UCSD-AML1 (cell line): ENCODE measurements at regions not wholly inside any gene's neighbourhood (a gene's known extent, or its start where the extent isn't known, plus 50 kb on each side); places are given as distances from the start of the nearest gene placed in this dataset.
"Not testable (repeated sequence)": the region's sequence is repeated elsewhere in the genome, so short reads cannot be mapped to it uniquely, and the experiment has no call there.

Source experiments
- DNase-seq: peaks from one replicate; lab custom pipeline; 2025; ENCODE audit not compliant: unreplicated experiment; lab: John Stamatoyannopoulos, UW

DNA sequence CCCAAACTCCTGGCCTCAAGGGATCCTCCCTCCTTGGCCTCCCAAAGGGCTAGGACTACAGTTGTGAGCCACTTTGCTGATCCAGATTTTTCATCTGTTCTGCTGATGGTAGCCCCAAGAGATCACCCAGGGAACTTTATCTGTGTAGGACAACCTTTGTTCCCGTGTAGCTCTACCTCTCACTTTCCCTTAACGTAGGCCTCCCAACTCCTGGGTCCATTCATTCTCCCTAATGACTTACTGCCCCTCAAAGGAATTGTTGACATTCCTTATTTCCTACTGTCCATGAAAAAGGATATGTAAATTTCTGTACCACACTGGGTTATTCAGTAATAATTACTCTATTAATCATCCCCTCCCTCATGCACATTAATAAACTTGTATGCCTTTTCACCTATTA is 51.0 kb upstream of the PHF24 start:
- no peak for DNase-seq

DNA sequence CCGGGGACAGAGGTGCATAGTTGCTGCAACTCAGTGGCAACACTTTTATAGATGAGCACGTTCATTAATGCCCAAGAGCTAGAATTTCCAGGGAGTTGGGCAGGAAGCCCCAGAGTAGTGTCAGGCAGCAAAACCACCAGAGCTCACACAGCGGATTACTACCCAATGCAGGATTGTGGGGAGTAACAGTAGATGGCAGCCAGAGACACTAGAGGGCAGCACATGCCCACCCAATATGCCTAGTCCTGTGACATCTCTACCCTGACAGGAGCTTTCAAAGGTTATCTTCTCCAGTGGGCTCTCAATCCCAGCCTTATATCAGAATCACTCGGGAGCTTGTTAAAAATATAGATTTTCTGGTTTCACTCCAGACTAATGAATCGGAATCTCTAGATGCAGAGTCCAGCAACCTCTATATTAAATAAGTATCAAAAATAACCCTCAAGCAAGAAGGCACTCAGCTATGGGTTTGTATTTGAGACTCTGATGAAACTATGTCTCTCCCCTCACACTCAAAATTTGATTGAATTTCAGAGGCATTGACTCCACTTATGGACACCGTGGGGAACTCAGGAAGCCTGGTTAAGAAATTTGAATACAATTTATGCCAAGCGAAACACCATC is 58.4 kb upstream of the PHF24 start:
- peak; percentile 70 for DNase-seq

DNA sequence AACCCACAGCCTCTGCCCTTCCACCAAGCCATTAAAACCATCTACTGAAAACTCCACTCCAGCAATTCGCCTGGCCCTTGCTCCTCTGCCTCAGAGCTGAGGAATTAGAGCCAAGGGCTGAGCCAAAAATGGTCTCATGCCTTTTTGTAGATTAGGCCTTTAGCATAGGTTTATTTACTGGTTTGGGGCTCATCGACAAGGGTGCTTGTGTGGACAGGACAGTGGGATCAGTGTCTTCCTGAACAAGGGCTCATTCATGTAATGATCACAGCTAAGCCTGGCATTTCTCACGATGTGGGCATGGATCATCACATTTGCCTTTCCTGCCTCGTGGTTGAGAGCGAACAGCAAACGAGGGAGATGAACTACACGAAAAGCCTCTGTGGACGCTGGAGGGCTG is 59.2 kb upstream of the PHF24 start:
- no peak for DNase-seq

DNA sequence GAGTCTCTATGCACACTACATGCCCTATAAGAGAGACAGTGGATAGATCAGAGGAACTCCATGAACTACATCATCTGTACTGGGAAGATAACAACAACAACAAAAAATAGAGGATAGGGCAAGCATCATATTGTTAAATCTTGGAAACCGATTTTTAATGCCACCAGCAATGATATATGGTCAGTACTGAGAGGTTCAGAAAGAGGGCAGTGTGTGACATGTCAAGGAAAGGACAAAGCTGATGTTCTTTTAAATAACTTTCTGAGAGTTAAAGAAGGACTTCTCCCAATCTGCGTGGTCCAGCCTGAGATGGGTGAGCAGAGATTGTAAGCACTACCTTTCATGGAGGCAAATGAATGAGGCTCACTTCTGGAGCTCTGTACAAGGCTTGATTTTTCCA is 62.0 kb upstream of the PHF24 start:
- DNase-seq, result no peak

DNA sequence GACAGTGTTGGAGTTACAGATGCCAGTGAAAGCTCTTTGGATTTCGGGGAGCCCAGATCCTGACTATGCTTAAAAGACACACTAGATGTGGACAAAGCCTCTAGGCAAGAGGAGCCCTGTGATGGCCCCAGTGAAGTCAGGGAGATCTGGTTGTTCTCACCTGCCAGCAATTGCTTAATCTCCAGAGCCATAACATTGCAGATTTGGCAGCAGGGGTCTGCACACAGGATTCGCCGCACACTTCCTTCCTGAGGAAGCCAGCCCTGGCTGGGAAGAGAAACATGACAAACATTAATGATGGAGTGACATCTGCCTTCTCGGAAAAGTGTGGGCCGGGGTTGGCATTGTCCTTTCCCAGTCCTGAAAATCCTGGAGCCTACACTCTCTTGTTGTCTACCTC is 65.2 kb upstream of the PHF24 start:
- no peak for DNase-seq

DNA sequence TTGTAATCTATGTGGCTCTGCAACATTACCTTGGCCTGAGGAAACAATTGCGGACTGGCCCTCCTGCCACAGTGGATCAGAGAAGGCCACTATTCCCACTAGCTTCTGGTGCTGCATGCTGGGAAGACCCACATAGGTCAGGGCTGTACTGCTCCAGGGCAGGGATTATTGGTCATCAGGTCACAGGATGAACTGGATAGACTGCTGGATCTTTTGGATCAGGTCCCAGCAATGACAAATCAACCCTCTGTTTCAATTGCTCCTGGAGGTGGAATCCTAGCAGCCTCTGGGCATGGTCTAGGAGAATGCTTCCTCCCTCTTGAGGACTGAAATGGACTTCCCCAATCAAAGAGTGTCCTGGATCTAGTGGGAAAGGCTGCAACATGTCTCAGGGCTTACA is 66.7 kb upstream of the PHF24 start:
- no peak for DNase-seq

DNA sequence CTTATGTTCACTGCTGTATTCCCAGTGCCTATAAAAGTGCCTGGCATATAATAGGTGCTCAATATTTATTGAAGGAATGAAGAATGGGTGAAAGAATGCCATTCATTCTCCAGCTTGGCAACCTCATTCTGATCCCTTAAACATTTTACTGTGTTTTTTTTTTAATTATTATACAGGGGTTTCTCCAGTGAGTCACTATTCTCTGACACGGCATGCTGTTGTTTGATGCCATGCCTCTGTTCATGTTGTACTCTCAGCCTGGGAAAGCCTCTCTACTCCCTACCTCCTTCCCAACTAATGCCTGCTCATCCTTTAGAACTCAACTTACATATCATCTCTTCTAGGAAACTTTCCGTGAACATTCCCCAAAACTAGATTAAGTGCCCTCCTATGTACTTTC is 70.2 kb upstream of the PHF24 start:
- no peak for DNase-seq

DNA sequence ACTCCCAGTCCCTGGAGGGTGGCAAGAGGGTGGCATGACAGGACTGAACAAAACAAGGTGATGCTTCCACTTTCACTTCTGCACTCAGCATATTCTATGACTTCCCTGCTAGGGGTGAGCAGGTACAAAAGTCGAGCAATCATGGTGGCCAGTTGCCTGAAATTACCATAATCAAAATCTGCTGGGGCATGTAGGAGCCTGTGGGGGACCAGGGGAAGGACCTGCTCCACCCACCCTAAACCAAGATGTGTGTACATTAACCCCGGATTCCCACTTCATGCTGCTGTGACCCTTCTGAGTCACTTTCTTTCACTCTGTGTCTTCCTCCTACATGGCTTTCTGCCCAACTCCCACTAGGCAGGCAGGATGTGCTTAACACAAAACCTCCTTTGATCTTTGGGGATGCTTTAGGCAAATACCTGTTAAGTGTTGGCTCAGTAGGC is 73.3 kb upstream of the PHF24 start:
- no peak for DNase-seq

DNA sequence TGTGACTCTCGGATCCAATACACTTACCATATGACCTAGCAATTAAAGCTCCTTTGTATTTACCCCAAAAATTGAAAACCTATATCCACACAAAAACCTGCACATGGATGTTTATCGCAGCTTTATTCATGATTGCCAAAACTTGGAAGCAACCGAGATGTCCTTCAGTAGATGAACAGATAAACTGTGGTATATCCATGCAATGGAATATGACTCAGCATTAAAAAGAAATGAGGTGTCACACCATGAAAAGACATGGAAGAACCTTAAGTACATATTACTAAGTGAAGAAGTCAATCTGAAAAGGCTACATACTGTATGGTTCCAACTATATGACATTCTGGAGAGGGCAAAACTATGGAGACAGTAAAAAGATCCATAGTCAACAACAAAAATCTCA is 82.0 kb upstream of the PHF24 start:
- no peak for DNase-seq

DNA sequence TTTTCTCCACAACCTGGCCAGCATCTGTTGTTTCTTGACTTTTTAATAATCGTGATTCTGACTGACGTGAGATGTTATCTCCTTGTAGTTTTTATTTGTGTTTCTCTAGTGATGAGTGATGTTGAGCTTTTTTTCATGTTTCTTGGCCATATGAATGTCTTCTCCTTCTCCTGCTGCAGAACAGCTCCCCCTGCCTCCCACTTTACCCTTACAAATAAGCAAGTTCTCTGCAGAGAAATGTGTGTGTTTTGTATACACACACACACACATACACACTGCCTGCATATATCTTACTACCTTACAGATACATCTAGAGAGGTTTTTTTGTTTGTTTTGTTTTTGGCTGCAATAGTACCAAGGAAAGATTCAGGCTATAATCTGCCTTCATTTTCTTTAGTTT is 88.7 kb upstream of the PHF24 start:
- DNase-seq, result no peak

DNA sequence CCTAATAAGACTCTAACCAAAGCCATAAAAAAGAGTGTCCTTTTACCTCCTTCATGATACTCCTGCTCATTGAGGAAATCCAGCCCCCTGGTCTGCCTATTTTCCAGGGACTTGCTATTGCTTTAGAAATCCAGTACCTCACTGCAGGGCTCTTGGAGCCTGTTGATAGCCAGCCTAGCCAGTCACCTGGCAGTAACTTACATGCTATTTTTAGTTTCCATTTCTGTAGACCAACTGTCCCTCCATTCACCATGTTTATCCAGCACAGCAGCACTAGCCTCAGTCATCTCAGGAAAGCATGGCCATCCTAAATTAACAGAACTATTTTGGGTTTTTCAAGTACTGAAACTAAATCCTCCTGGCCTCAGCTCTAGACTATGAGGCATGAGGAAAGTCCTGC is 91.5 kb upstream of the PHF24 start:
- DNase-seq, result no peak

DNA sequence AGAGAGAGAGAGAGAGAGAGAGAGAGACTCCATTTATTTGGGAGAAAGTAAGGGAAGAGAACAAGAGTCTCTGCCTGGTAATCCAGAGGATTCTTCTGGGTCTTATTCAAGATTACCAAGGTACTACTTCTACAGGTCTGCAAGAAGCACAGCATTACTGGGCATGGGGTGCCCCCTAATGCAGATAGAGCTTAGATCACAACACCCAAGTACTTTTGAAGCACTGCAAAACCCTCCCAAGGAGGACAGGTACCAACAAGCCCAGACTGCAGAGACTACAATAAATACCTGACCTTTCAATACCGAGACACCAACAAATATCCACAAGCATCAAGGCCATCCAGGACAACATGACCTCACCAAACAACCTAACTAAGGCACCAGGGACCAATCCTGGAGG is 94.7 kb upstream of the PHF24 start:
- no peak for DNase-seq

DNA sequence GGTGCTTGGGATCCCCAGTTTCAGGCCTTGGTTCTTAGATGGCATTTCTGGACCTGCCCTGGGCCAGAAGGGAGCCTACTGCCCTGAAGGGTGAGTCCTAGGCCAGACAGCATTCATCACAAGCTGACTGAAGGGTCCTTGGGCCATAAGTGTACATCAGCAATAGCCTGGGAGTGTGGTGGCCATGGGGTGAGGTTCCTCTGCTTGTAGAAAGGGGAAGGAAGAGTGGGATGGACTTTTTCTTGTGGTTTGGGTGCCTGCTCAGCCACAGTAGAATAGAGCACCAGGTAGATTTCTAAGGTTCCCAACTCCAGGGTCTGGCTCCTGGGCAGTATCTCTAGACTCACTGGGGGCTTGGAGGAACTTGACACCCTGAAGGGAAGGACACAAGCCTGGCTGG is 95.2 kb upstream of the PHF24 start:
- no peak for DNase-seq

DNA sequence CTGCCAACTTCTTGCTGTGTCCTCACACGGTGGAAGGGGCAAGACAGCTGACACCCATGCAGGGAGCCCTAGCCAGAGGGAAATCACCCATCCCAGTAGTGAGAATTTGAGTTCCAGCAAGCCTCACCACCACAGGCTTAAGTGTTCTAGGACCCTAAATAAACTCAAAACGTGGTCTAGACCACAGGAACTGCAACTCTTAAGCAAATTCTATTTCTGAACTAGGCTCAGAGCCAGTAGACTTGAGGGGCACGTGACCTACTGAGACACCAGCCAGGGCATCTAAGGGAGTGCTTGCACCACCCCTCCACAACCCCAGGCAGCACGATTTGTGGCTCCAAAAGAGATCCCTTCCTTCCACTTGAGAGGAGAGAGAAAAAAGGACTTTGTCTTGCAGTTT is 96.0 kb upstream of the PHF24 start:
- no peak for DNase-seq

DNA sequence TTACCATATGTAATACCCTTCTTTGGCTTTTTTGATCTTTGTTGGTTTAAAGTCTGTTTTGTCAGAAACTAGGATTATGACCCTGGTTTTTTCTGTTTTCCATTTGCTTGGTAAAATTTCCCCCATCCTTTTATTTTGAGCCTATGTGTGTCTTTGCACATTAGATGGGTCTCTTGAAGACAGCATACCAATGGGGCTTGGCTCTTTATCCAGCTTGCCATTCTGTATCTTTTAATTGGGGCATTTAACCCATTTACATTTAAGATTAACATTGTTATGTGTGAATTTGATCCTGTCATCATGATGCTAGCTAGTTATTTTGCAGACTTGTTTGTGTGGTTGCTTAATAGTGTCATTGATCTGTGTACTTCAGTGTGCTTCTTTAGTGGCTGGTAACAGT is 103.1 kb upstream of the PHF24 start:
- DNase-seq, result not testable (repeated sequence)

DNA sequence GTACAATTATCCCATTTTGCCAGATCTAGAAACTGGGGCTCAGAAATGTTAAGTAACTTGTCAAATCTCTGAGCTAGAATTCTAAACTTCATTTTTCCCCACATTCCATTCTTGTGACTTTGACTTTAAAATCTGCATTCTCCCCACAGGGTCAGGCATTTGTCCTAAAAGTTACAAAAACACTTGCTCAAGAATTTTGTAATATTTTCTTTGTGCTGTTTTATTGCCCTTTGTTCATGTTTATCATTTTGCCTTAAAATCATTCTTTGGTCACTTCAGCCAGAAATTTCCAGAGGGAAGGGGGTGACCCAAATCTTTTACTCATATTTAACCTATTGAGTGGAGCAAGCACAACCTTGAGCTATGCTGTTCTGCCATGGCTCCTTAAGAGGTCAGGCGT is 120.1 kb upstream of the CCL21 start:
- no peak for DNase-seq

DNA sequence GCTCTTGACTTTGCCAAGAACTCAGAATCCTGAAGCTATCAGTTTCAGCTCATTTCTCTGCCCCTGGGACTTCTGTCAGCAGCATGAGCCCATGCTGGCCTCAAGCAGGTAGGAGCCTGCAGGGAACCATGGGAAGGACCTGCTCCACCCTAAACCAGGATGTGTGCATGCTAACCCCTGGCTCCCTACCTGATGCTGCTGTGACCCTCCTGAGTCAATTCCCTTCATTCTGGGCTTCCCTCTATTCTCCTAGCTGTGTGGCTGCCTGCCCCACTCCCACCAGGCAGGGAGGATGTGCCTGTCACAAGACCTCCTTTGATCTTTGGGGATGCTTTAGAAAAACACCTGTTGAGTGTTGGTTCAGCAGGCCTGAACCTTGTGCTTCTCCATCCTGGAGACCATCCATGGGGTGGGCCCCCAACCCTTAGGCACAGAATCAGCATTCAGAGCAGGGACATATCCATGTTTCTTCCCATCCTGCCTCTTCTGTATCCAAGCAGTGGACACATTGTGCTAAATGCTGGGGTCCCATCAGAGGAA is 117.1 kb upstream of the CCL21 start:
- no peak for DNase-seq

DNA sequence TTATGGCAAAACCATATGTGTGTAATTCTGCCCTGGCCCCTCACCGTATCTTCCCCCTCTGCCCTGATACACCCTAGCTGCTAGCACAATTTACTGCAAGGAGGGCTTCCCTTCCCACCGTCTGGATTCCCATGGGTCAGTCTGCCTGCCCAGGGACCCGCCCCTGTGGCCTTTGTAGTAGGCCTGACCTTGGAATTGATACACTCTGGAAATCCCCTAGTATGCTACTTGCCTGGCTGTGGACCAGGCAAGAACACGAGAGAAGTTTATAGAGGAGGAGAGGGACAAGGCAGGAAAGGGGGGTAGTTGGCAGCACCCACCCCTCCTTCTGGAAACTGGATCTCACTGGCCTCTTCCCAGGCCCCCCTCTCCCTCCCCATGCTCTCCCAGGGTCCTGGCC is 115.8 kb upstream of the CCL21 start:
- no peak for DNase-seq

DNA sequence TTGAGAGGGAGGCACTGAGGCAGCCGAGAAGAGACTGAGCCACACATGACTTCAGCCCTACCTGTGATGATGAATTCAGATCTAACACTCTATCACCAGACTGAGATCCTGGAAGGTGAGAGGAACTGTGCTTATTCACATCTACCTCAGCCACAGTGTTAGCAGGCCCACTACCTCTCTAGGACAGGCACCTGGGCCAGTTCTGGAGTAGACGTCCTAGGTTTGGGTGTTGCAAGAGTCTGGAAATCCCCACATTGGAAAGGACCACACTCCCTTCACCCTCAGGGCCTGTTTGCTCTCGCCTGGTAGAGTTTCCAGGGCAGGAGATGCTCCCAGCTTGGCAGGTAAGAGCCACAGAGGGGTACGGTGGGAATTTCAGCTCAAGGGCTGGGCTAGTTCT is 113.8 kb upstream of the CCL21 start:
- no peak for DNase-seq

DNA sequence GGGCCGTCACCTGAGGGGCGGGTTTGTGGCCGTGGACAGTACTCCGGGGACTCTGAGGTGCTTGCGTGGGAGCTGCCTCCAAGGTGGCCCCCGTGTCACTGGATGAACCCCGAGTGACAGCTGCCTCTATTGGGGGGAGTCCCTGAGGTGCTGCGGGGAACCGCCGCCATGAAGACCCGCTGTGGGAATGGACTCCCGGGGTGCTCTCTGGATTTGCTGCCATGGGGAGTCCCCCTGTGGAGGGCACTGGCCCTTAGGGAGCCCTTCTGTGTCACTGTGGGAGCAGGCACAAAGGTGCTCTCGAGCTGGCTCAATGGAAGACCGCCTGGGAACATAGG is 100.2 kb upstream of the CCL21 start:
- DNase-seq, result no peak

DNA sequence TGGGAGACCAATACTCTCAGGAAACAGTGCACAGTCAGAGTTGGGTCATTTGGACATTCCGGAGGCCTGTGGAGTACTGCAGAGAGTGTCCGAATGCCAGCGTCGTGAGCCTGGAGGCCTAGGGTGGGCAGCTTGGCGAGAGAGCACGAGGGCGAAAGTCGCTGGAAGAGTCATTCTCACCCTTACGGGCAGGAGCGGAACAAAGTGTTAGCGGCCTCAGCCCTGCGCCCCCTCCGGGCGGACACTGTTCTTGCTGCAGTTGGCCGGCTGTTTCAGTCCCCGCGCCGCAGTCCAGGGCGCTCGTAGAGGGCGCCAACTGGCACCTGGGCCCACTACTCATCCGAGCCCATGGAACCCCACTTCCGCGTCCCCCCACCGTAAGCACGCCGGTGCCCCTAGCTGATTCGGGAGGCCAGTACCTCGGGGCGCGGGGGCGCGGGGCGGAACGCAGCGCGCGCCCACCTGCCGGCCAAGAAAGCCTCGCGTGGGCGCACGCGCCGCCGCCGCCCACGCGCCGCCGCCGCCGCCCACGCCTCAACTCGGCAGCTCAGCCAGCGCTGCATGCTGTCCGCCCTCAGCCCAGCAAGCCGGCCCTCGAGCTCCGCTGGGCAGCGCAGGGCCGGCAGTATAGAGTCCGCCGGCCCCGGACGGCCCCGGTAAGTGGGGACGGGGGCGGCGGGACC is 99.7 kb upstream of the CCL21 start:
- no peak for DNase-seq

DNA sequence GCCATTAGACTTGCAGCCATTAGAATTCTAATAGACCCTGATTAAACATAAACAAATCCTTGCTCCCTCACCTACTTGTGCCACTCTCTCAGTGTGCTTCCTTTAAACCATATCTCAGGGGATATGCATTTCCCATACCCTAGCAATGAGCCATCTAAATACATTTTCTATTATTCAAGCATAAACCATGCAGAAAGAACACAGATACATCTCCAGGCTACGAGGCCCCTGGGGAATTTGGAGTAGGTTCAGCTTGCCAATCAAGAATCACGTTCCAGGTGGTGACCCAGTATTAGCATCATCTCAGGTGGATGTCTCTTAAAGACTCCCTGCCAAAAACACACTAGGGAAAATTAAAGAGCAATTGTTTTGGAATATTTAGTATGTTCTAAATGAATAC is 93.0 kb upstream of the CCL21 start:
- DNase-seq, result no peak

DNA sequence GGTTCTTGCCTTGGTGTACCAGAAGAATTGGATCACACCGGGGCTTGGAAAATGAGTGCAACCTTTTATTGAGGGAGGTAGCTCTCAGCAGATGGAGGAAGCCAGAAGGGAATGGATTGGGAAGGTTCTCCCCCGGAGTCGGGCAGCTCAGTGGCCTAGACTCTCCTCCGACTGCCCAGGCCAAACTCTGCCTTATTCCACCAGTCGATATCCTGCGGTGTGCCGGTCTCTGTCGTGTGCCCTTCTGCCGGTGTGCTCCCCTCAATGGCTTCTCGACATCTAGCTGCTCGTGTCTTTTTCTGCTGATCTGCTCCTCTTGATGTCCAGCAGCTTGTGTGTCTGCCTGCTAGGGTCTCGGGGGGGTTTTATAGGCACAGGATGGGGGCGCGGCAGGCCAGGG is 87.4 kb upstream of the CCL21 start:
- no peak for DNase-seq
